KBM-7 (cell line): ENCODE measurements at regions not wholly inside any gene's neighbourhood (a gene's known extent, or its start where the extent isn't known, plus 50 kb on each side); places are given as distances from the start of the nearest gene placed in this dataset.

ENCODE experiments used
- DNase-seq: peaks from one replicate; pipeline ENCODE4 v3.0.0-alpha.2; 2015
- in situ Hi-C: fragments of 300-500 bp; cut with MboI; formaldehyde crosslinking; loops from 2 replicates; pipeline ENCODE4 v1.14.3; 2020; ENCODE audit warnings: low sequenced_read_pairs, low pct_unique_long_range_greater_than_20kb, mixed read lengths

DNA sequence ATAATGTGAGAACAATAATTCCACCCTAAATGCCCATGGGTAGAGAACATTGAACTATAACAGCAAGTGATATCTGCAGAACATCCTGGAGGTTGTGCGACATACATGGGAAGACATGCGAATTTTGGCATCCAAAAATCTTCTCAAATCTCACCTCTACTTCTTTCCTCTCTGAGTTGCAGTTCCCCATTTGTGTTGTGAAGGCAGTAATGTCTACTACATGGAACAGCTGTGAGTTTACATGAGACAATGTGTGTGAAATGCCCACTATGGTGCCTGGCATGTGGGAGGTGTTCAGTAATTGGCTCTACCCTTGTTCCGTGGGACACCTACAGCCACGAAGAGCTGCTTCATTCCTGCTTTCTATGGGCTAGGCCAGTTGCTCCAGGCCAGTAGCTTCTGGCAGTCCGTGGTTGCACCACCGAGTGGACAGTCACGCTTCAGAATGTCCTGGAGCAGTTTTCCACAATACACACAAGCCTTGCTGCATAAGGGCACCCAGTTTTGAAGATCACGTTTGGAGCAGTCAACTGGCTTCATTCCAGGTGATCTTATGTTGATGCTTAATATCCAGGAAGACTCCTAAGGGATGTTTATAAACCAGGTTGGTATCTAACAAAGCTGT, 297.7 kb downstream of the DEPDC1B start:
- no peak for DNase-seq
- in situ Hi-C loops, result no loop called here

DNA sequence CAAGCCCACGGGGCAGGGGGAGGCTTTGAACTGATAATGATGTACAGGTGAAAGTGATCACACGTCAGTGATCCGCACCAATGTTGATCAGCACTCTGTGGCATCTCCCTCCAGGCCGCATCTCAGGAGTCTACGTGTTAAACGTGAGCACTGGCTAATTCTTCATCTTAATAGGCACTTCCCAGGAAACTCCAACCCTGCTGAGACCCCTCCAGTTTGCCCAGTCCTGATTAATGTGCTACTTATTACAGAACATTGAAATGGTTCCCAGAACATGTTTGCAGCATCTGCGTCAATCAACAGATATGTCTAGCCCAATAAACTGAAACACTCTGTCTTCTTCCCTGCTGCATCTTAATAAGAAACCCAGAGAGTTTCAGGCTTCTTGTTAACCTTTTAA, 298.4 kb downstream of the DEPDC1B start:
- in situ Hi-C loops, result no loop called here
- no peak for DNase-seq

DNA sequence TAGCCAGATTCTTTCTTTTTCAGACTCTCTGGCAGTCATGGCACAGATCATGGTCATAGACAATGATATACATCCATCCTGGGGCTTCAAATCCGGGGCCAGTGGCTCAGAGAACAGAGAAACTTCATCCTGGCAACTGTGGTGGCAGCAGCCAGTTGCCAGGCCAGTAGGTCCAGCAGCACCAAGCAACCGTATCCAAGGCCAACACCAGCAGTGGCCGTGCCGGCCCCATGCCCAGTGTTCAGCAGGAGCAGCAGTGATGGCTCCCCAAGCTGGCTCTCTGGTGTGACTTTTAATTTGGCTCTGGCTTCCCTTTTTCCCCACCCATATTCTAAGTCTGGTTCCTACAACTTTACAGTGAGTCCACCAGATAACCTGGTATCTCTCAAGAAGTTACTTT, 300.5 kb downstream of the DEPDC1B start:
- in situ Hi-C loops, result no loop called here
- no peak for DNase-seq

DNA sequence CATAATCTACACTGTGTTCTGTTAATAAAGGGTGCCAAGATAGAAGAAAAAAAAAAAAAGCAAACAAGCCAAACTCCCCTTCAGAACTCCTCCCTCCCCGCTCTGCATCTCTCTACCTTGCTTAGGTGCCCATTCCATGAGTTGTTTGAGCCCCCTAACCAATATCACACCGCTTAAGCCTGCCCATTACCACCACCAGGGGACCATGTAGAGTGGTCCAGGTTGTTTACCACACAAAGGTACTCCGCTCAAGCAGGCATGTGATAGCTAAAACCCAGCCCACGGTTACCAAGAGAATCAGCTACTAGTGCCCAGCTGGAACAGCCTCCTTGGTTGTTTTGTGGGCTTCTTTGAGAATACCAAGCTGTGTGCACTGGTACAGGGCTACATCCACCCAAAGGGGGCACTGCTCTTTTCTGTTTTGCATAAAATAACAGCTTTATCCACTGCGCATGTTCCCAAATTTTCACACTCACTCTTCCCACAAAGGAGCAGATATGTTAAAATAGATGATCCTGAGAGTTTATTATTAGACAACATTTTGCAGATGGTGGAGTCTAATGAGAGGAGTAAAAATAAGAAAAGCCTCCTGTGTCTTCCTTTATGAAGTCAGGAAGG, 304.1 kb downstream of the DEPDC1B start:
- in situ Hi-C loops, result no loop called here
- no peak for DNase-seq

DNA sequence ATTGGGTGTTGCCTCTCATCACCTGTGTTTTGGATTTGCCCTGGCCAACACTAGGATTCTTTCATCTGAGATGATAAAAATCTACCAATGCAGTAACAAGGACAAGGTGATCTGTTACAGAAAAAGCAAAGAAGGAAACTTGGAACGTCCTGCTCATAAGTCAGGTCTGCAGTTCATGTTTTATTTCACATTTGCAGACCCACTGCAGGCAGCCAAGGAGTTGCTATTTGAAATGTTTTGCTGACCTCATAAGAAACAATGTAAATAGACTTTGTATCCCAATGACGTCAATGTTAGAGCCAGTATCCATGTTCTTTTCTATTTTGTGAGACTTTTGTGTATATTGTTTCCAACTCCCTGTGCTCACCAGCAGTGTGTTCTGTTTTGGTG, 312.9 kb downstream of the DEPDC1B start:
- no peak for DNase-seq
- in situ Hi-C loops, result no loop called here

- in situ Hi-C loops, result no loop called here
- no peak for DNase-seq
Observed at GRCh38 chr5:60386436-60387050, 313.4 kb downstream of the DEPDC1B start.

GRCh38 chr5:60382716-60383115, 317.2 kb downstream of the DEPDC1B start:
- in situ Hi-C loops, result no loop called here
- DNase-seq, result peak; percentile 49

DNA sequence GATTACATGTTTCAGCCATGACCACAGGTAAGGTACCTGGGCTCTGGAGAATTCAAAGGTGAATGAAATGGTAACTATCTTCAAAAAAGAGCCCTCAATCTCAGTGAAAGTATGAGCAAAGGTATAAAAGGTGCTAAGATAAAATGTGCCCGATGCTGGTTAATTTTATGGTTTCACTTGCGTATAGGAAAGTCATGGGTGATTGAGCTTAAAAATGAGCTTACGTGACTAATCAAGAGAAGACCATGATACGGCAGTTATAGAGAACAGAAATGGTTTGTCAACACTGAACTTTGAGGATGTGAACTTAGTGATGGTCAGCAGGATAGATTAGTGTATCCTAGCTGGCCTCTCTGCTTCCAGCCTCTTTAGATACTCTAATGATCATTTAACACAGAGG, 320.1 kb downstream of the DEPDC1B start:
- DNase-seq, result no peak
- in situ Hi-C loops, result no loop called here

DNA sequence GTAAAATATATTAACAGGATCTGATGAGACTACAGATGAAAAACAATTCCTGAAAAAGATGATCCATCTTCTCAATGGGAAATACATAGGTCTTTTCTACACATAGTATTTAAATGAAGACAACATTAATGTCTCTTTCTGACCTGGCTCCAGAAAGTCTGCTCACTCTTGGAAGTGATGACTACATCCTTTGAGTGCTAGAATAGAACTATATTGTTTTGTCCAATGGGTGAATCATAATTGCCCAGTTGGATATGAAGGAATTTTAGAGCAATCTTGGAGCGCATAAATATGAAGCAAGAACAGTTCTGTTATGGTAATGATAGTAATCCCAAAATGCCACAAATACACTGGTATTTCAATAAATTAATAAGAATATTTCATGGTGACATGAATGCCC, 322.1 kb downstream of the DEPDC1B start:
- in situ Hi-C loops, result no loop called here
- no peak for DNase-seq

- in situ Hi-C loops, result no loop called here
- DNase-seq, result no peak
Observed at GRCh38 chr5:60376860-60377259, 323.1 kb downstream of the DEPDC1B start.

DNA sequence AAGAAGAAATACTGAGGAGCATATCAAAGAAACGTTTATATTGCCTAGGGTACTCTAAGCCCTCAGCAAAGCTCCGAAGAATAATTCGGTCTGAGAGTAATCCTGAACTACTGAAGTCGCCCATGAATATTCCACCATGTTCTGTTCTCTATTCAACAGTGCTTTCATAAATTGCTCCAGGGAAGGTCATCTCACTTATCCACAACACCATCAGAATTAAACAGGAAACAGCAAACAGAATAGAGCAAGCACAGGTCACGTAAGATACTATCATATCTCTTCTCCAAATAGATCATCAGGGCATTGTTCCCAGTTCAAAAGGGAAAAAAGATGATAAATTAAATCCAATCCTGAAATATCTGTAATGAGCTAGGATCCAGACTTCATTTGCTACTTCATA, 325.6 kb downstream of the DEPDC1B start:
- in situ Hi-C loops, result no loop called here
- no peak for DNase-seq

- no peak for DNase-seq
Observed at GRCh38 chr5:60372786-60373185, 327.2 kb downstream of the DEPDC1B start.

GRCh38 chr5:60371065-60371464, 328.9 kb downstream of the DEPDC1B start:
- in situ Hi-C loops, result no loop called here
- DNase-seq, result no peak

More at GRCh38 chr5:60372786-60373185, 327.2 kb downstream of the DEPDC1B start:
- in situ Hi-C loops, result no loop called here

- in situ Hi-C loops, result no loop called here
- DNase-seq, result no peak
Observed at GRCh38 chr5:60370508-60370907, 329.5 kb downstream of the DEPDC1B start.

GRCh38 chr5:60369391-60369790, 330.6 kb downstream of the DEPDC1B start:
- DNase-seq, result no peak
- in situ Hi-C loops, result no loop called here

DNA sequence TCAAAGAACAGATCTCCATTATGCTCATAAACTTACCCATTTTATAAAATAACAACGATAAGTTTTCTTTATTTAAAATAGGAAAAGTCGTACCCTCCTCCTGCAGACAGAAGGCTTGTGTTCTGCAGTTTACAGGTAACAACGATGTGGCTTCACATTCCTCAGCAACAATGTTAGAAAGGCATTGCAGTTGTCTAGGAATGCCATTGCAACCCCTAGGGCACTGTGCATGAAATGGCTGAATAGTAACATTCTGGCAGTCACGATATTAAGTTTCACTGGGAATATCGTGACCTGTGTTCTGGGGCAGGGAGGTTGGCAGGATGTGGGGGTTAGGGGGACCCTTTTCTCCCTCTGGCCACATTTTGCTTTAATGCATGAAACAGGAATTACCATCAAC, 331.9 kb downstream of the DEPDC1B start:
- in situ Hi-C loops, result no loop called here
- DNase-seq, result no peak

GRCh38 chr5:60366489-60366888, 333.5 kb downstream of the DEPDC1B start:
- in situ Hi-C loops, result no loop called here
- no peak for DNase-seq

DNA sequence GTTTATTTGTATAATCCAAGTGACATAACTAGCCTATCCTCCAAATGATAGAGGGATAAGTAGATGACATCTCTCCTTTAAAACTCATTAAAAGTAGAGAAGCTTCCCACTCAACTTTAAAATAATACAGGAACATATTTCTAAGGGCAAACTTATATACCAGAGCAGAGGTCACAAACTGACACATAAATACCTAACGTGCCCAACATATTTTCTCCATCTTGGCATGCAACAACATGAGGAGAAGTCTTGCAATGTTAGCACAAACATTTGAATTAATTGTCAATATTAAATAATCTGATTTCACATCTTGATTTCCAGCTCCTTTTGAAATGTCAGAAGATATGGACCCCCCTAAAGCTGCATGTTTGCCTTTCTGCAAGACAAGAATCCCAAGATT, 335.0 kb downstream of the DEPDC1B start:
- DNase-seq, result no peak
- in situ Hi-C loops, result no loop called here

DNA sequence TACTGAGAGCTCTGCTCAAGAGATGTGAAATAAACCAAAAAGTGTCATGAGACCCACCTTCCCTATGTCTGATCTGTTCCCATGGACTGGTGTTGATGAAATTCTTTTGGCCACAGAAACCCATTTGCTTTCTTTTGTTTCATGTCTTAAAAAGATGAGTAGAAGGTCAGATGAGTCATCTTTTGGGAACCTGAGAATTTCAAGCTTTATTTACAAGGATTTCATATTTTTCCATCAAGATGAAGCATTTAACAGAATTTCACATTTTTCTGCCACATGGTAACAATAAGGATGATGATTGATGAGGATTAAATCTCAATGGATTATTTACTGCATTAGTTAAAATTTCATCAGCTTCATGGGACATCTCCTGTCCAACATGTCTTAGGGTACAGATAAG, 337.8 kb downstream of the DEPDC1B start:
- in situ Hi-C loops, result no loop called here
- no peak for DNase-seq

- in situ Hi-C loops, result no loop called here
- DNase-seq, result no peak
Observed at GRCh38 chr5:60360355-60360754, 339.6 kb downstream of the DEPDC1B start.

GRCh38 chr5:60357302-60357701, 342.7 kb downstream of the DEPDC1B start:
- in situ Hi-C loops, result no loop called here
- no peak for DNase-seq
